Calu3 (cell line): ENCODE measurements at regions not wholly inside any gene's neighbourhood (a gene's known extent, or its start where the extent isn't known, plus 50 kb on each side); places are given as distances from the start of the nearest gene placed in this dataset.

Experiments used
- BruUV-seq: library from RNA; stranded (reverse); fragments of 400-500 nt; replicated peaks from 2 replicates; lab custom pipeline; 2021; lab: Mats Ljungman, UMichigan
- CTCF ChIA-PET: fragments of 300-600 bp; sonication (Branson Sonifier 250); formaldehyde crosslinking; loops from one replicate; lab custom pipeline; 2022; ENCODE audit warnings: antibody characterized with exemption; lab: Charles Lee
- DNase-seq: peaks from one replicate; pipeline ENCODE4 v3.0.0; 2022
- H3K27ac Mint-ChIP-seq: one replicate; pipeline ENCODE4 v1.8.0; 2022; ENCODE audit warnings: mixed read lengths; ENCODE audit not compliant: unreplicated experiment
- H3K27me3 Mint-ChIP-seq: one replicate; pipeline ENCODE4 v1.8.0; 2022; ENCODE audit warnings: mixed read lengths; ENCODE audit not compliant: unreplicated experiment
- H3K36me3 Mint-ChIP-seq: one replicate; pipeline ENCODE4 v1.8.0; 2022; ENCODE audit warnings: mild to moderate bottlenecking, moderate library complexity, mixed read lengths; ENCODE audit not compliant: insufficient read depth, unreplicated experiment
- H3K4me1 Mint-ChIP-seq: one replicate; pipeline ENCODE4 v1.8.0; 2022; ENCODE audit warnings: mild to moderate bottlenecking, low read depth, mixed read lengths; ENCODE audit not compliant: unreplicated experiment
- H3K4me3 Mint-ChIP-seq: one replicate; pipeline ENCODE4 v1.8.0; 2022; ENCODE audit warnings: mild to moderate bottlenecking, low read depth, moderate library complexity, mixed read lengths; ENCODE audit not compliant: unreplicated experiment
- H3K9me3 Mint-ChIP-seq: one replicate; pipeline ENCODE4 v1.8.0; 2022; ENCODE audit warnings: low read depth, mixed read lengths; ENCODE audit not compliant: unreplicated experiment
- CTCF ChIP-seq: fragments of 200-600 bp; IDR thresholded peaks from one replicate; pipeline ENCODE4 v1.8.0; 2022; ENCODE audit warnings: antibody characterized with exemption; ENCODE audit not compliant: unreplicated experiment
- intact Hi-C: fragments of 100-400 bp; cut with micrococcal nuclease; formaldehyde crosslinking; loops from one replicate; pipeline ENCODE4 v1.10.0; 2022; ENCODE audit not compliant: unreplicated experiment

GRCh38 chr4:187274153-187274552 is 550.5 kb upstream of the FAT1 start:
- DNase-seq = no peak
- H3K27ac Mint-ChIP-seq = no peak overlapping the region
- no peaks in the 10 kb centered on the region for H3K4me1 Mint-ChIP-seq
- CTCF ChIA-PET = no interaction called here
- no peak overlapping the region for H3K4me3 Mint-ChIP-seq
- no peaks in the 10 kb centered on the region for H3K9me3 Mint-ChIP-seq
- TF ChIP-seq CTCF = no peak
- no peaks in the 10 kb centered on the region for H3K27me3 Mint-ChIP-seq
- intact Hi-C loops = no loop called here
- no TSS peak for BruUV-seq
- no peaks in the 10 kb centered on the region for H3K36me3 Mint-ChIP-seq

- intact Hi-C loops = no loop called here
- H3K9me3 Mint-ChIP-seq = no peaks in the 10 kb centered on the region
- no peak for TF ChIP-seq CTCF
- no peak overlapping the region for H3K27ac Mint-ChIP-seq
- H3K4me1 Mint-ChIP-seq = no peaks in the 10 kb centered on the region
- CTCF ChIA-PET = no interaction called here
- no peaks in the 10 kb centered on the region for H3K27me3 Mint-ChIP-seq
- no peak overlapping the region for H3K4me3 Mint-ChIP-seq
- H3K36me3 Mint-ChIP-seq = no peaks in the 10 kb centered on the region
- DNase-seq = no peak
- BruUV-seq = no TSS peak
Observed at GRCh38 chr4:187276736-187277408, 553.2 kb upstream of the FAT1 start.

GRCh38 chr4:187283201-187283955 is 559.7 kb upstream of the FAT1 start:
- no peaks in the 10 kb centered on the region for H3K27me3 Mint-ChIP-seq
- no TSS peak for BruUV-seq
- no peak overlapping the region for H3K27ac Mint-ChIP-seq
- H3K4me1 Mint-ChIP-seq = no peaks in the 10 kb centered on the region
- H3K9me3 Mint-ChIP-seq = no peaks in the 10 kb centered on the region
- intact Hi-C loops = no loop called here
- TF ChIP-seq CTCF = no peak
- CTCF ChIA-PET = no interaction called here
- H3K4me3 Mint-ChIP-seq = no peak overlapping the region
- H3K36me3 Mint-ChIP-seq = no peaks in the 10 kb centered on the region
- DNase-seq = no peak

- Mint-ChIP-seq H3K27me3 (no peaks in the 10 kb centered on the region), H3K36me3 (no peaks in the 10 kb centered on the region), H3K9me3 (peaks cover 2% of the 10 kb centered on the region), H3K4me1 (no peaks in the 10 kb centered on the region), H3K4me3 (no peak overlapping the region), H3K27ac (no peak overlapping the region)
- no peak for TF ChIP-seq CTCF
- intact Hi-C loops = no loop called here
- no peak for DNase-seq
- CTCF ChIA-PET = interaction anchor here (0.5 kb wide), 1 partner anchor 73 kb away, joined by 6 read pairs; no protein-coding TSS in a partner anchor
- no TSS peak for BruUV-seq
Observed at GRCh38 chr4:187286525-187286924, 562.9 kb upstream of the FAT1 start.
